ENCODE measurements at regions not wholly inside any gene's neighbourhood (a gene's known extent, or its start where the extent isn't known, plus 50 kb on each side); places are given as distances from the start of the nearest gene placed in this dataset.

- H3K27ac Mint-ChIP-seq, result no peak overlapping the region
- DNase-seq (no peak), ATAC-seq (replicated peaks in 1 of 2) (no peak)
- H3K36me3 Mint-ChIP-seq (ENCODE audit: insufficient read depth in 2 of 2), result no peaks in the 10 kb centered on the region
- peaks cover 0 to 2% of the 10 kb centered on the region in 2 donors for H3K9me3 Mint-ChIP-seq
- H3K4me3 Mint-ChIP-seq, result no peak overlapping the region
- no peaks in the 10 kb centered on the region for H3K4me1 Mint-ChIP-seq (ENCODE audit: low read depth)
- no peaks in the 10 kb centered on the region for H3K27me3 Mint-ChIP-seq (ENCODE audit: low read depth)
These were observed 495.4 kb downstream of the TBC1D4 start for GRCh38 chr13:74986609-74987008.

DNA sequence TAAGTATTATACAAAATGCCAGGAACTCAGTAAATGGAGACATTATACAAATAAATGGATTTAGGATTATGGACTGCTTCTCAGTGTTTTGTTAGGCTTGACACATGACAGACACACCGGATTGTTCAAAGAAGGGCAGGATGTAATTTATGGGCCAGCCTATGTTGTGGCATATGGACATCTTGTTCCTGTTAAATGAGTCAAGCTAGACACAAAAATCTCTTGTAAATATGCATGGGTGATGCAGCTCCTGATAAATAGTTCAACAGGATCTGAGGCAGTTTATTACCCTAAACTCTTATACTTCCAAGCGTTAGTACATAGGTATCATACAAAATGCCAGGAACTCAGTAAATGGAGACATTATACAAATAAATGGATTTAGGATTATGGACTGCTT, 502.3 kb downstream of the TBC1D4 start:
- H3K4me3 Mint-ChIP-seq, result no peak overlapping the region
- no peaks in the 10 kb centered on the region for H3K36me3 Mint-ChIP-seq (ENCODE audit: insufficient read depth in 2 of 2)
- DNase-seq, result no peak
- ATAC-seq (replicated peaks in 1 of 2), result no peak
- H3K9me3 Mint-ChIP-seq, result peaks cover 0 to 2% of the 10 kb centered on the region in 2 donors
- no peaks in the 10 kb centered on the region for H3K4me1 Mint-ChIP-seq (ENCODE audit: low read depth)
- no peak overlapping the region for H3K27ac Mint-ChIP-seq
- peaks cover 17% of the 10 kb centered on the region for H3K27me3 Mint-ChIP-seq (ENCODE audit: low read depth)

DNA sequence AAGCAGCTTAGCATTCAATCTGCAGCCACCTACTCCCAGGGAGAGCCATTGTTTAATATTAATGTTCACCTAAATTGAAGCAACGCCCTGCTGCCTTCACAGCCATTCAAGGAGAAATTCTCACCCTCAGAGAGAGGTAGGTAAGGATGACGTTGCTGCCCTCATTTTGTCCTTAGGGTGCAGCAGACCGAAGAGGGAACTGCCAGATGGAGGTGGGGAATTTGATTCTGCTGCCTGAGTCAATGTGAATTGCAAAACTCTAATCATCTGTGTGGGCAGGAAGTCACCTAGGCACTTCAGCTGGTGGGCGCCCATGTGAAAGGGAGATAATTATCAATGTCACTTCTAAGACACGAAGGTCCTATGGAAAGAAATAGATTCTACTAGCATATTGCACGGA, 503.4 kb downstream of the TBC1D4 start:
- no peak overlapping the region for H3K27ac Mint-ChIP-seq
- H3K36me3 Mint-ChIP-seq (ENCODE audit: insufficient read depth in 2 of 2), result no peaks in the 10 kb centered on the region
- ATAC-seq (replicated peaks in 1 of 2) (no peak), DNase-seq (no peak)
- H3K27me3 Mint-ChIP-seq (ENCODE audit: low read depth), result peaks cover 20% of the 10 kb centered on the region
- H3K4me1 Mint-ChIP-seq (ENCODE audit: low read depth), result no peaks in the 10 kb centered on the region
- H3K4me3 Mint-ChIP-seq, result no peak overlapping the region
- H3K9me3 Mint-ChIP-seq, result peaks cover 0 to 2% of the 10 kb centered on the region in 2 donors

- Mint-ChIP-seq H3K4me1 (ENCODE audit: low read depth) (no peaks in the 10 kb centered on the region), H3K27me3 (ENCODE audit: low read depth) (peaks cover 23% of the 10 kb centered on the region), H3K27ac (no peak overlapping the region), H3K4me3 (no peak overlapping the region), H3K9me3 (no peaks in the 10 kb centered on the region), H3K36me3 (ENCODE audit: insufficient read depth in 2 of 2) (no peaks in the 10 kb centered on the region)
- no peak for ATAC-seq (replicated peaks in 1 of 2)
- DNase-seq, result no peak
These were observed 504.5 kb downstream of the TBC1D4 start for GRCh38 chr13:74977498-74977897.

GRCh38 chr13:74975111-74975510, 506.9 kb downstream of the TBC1D4 start:
- Mint-ChIP-seq H3K36me3 (ENCODE audit: insufficient read depth in 2 of 2) (no peaks in the 10 kb centered on the region), H3K27me3 (ENCODE audit: low read depth) (peaks cover 23% of the 10 kb centered on the region), H3K4me3 (no peak overlapping the region), H3K27ac (no peak overlapping the region), H3K9me3 (no peaks in the 10 kb centered on the region), H3K4me1 (ENCODE audit: low read depth) (no peaks in the 10 kb centered on the region)
- DNase-seq (no peak), ATAC-seq (replicated peaks in 1 of 2) (no peak)

DNA sequence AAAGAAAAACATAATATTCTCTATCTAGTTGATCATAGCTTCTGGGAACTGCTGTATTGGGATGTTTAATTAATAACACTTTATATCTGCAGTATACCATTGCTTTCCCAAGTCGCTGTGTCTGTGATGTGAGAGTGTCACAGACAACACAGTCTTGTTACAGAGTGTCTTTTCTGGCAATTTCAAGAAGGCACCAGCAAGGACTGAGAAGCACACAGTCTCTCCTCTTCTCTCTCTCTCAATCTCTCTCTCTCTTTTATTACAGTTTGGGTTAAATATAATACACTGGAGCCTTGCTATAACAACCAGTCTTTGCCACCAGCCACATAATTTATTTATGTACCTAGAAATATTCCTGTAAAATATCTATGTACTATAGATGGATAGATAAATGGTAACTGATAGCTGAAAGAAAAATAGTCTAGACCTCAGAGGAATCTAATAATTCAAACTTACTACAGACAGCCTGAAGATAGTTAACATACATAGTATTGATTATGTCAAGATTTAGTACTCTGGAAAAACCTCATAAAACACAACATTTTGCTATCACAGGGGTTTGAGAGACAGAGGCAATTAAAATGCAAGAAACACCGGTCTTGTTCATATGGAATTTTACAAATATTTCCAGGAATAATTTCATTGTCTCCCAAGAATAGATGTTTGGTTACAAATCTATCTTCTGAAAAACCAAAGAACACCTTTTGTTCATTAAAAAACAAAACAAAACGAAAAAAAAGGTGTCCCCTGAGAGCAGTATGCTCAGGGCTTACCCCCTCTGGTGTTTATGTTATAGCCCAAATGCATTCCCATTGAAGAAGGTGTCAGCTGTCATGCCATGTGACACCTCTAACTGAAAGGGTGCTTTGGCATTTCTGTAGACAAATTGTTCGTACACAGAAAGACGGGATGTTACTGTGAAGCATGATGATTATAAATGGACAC, 507.8 kb downstream of the TBC1D4 start:
- ATAC-seq (replicated peaks in 1 of 2) (no peak), DNase-seq (no peak)
- Mint-ChIP-seq H3K4me3 (no peak overlapping the region), H3K27me3 (ENCODE audit: low read depth) (peaks cover 23% of the 10 kb centered on the region), H3K36me3 (ENCODE audit: insufficient read depth in 2 of 2) (no peaks in the 10 kb centered on the region), H3K27ac (no peak overlapping the region), H3K9me3 (no peaks in the 10 kb centered on the region), H3K4me1 (ENCODE audit: low read depth) (no peaks in the 10 kb centered on the region)

DNA sequence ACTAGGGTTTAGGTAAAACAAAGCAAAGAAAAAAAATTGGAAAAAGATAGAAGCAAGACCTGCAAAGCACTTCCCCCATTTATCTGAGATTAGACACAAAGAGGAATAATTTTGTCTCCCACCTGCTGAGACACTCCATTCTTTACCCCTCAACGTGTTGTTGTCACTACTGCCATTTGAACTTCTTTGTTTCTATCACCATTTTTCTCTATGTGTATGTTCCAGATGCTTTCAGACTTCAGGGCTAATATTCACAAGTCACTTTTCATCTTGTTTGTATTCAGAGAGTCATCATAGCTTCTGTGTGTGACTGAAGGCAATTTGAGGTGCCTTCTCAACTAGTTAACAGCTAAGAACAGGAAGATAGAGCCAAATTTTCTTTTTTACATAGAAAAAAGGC, 512.5 kb downstream of the TBC1D4 start:
- DNase-seq (no peak), ATAC-seq (replicated peaks in 1 of 2) (no peak)
- Mint-ChIP-seq H3K36me3 (ENCODE audit: insufficient read depth in 2 of 2) (no peaks in the 10 kb centered on the region), H3K4me1 (ENCODE audit: low read depth) (no peaks in the 10 kb centered on the region), H3K9me3 (no peaks in the 10 kb centered on the region), H3K27ac (no peak overlapping the region), H3K27me3 (ENCODE audit: low read depth) (peaks cover 6% of the 10 kb centered on the region), H3K4me3 (no peak overlapping the region)

DNA sequence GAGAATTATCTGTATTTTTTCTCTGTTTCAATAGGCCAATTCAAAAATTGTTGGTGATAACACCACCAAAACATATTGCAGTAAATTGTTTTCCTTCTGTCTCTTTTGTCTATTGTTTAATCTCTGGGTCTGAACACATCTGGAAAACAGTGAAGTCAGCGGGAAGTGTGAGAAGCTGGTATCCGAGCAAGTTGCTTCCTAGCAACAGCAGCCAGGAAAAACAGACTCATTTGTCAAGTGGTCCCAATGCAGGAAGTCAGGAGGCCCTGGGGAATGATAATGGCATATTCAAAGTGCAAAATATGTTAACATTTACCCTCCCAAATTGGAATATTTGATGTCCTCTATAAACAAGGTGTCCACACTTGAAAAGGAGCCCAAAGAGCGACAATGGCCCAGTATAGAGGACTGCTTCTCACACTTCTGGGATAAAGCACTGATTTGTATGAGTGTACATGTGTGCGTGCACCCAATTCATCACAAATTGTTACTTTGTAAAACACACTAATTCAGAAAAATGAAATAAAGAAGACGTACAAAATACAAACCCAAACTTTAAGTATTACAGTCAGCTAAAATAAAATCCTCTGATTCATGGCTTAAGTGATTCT, 515.0 kb downstream of the TBC1D4 start:
- no peak overlapping the region for H3K4me3 Mint-ChIP-seq
- H3K27ac Mint-ChIP-seq, result no peak overlapping the region
- H3K36me3 Mint-ChIP-seq (ENCODE audit: insufficient read depth in 2 of 2), result no peaks in the 10 kb centered on the region
- peaks cover 0 to 7% of the 10 kb centered on the region in 2 donors for H3K9me3 Mint-ChIP-seq
- peaks cover 5% of the 10 kb centered on the region for H3K27me3 Mint-ChIP-seq (ENCODE audit: low read depth)
- ATAC-seq (replicated peaks in 1 of 2) (no peak), DNase-seq (no peak)
- H3K4me1 Mint-ChIP-seq (ENCODE audit: low read depth), result no peaks in the 10 kb centered on the region

DNA sequence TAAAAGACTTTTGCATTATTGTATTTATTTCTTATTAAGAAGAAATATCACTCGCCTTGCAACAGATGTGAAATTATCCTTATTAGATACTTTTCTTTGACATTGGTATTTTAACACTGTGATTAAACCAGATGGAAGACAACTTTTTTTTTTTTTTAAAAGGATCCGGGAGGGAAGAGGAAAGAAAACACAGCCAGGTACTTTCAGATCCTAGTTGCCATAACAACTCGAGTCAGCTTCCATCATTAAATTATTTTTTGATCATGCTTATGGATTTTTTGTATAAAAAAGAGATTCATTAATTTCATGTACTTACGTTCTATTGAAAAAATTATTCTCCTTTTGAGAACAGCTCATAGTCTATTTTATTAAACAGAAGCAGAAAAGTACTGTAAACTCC, 515.7 kb downstream of the TBC1D4 start:
- Mint-ChIP-seq H3K27me3 (ENCODE audit: low read depth) (peaks cover 8% of the 10 kb centered on the region), H3K4me1 (ENCODE audit: low read depth) (no peaks in the 10 kb centered on the region), H3K9me3 (peaks cover 0 to 7% of the 10 kb centered on the region in 2 donors), H3K27ac (no peak overlapping the region), H3K4me3 (no peak overlapping the region), H3K36me3 (ENCODE audit: insufficient read depth in 2 of 2) (no peaks in the 10 kb centered on the region)
- ATAC-seq (replicated peaks in 1 of 2) (no peak), DNase-seq (no peak)

- ATAC-seq (replicated peaks in 1 of 2), result no peak
- no peak overlapping the region for H3K27ac Mint-ChIP-seq
- peaks cover 10 to 14% of the 10 kb centered on the region in 2 donors for H3K9me3 Mint-ChIP-seq
- no peaks in the 10 kb centered on the region for H3K27me3 Mint-ChIP-seq (ENCODE audit: low read depth)
- H3K36me3 Mint-ChIP-seq (ENCODE audit: insufficient read depth in 2 of 2), result peaks cover 5% of the 10 kb centered on the region in 2 donors
- H3K4me1 Mint-ChIP-seq (ENCODE audit: low read depth), result no peaks in the 10 kb centered on the region
- DNase-seq, result no peak
- no peak overlapping the region for H3K4me3 Mint-ChIP-seq
These were observed 536.3 kb downstream of the TBC1D4 start for GRCh38 chr13:74945637-74946036.

GRCh38 chr13:74931698-74932433, 550.1 kb downstream of the TBC1D4 start:
- no peak for ATAC-seq (replicated peaks in 1 of 2)

DNA sequence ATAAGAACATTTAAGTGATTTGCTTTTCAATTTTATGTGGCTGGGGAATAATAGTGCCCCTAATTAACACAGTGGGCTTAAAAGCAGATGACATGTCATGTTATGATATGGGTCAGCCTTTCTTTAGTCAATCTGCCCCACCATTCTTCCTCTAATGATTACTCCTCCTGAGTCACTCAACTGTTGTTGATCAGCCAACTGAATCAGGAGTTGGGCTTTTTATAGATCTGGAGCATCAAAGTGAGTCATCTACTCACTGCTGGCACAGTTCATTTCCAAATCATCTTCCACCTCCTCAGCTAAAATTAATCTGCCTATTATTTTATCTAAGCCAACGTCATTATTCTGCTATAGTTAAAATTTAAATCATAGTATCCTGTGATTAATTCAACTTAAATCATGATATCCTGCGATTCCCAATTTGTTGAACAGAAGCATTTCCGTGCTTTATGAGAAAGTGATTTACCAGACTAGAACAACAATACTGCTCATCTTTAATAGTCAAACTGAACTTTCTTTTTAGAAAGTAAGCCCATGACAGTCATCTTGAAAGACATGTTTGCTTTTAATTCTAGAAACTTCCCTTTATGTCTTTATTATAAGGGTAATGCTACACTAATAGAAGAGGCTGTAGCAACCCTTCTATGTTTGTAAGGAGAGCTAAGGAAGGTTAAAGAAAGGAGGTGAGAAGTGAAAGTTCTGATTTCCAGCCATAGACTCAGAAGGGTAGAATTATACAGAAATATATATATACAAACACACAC, 551.4 kb downstream of the TBC1D4 start:
- Mint-ChIP-seq H3K9me3 (peaks cover 2% of the 10 kb centered on the region in 2 donors), H3K36me3 (ENCODE audit: insufficient read depth in 2 of 2) (no peaks in the 10 kb centered on the region), H3K4me1 (ENCODE audit: low read depth) (no peaks in the 10 kb centered on the region), H3K4me3 (no peak overlapping the region), H3K27me3 (ENCODE audit: low read depth) (no peaks in the 10 kb centered on the region), H3K27ac (no peak overlapping the region)
- ATAC-seq (replicated peaks in 1 of 2), result no peak
- no peak for DNase-seq

More at GRCh38 chr13:74931698-74932433, 550.1 kb downstream of the TBC1D4 start:
- H3K36me3 Mint-ChIP-seq (ENCODE audit: insufficient read depth in 2 of 2), result no peaks in the 10 kb centered on the region
- no peak for DNase-seq
- H3K4me3 Mint-ChIP-seq, result no peak overlapping the region
- H3K9me3 Mint-ChIP-seq, result peaks cover 2% of the 10 kb centered on the region in 2 donors
- no peaks in the 10 kb centered on the region for H3K4me1 Mint-ChIP-seq (ENCODE audit: low read depth)
- H3K27me3 Mint-ChIP-seq (ENCODE audit: low read depth), result no peaks in the 10 kb centered on the region
- H3K27ac Mint-ChIP-seq, result no peak overlapping the region

Measured in activated T-cell treated with anti-CD3 and anti-CD28 coated beads, Interleukin-2, amount 50 U/mL, for 72 hours (primary cell).